A673 (cell line): ENCODE measurements at regions not wholly inside any gene's neighbourhood (a gene's known extent, or its start where the extent isn't known, plus 50 kb on each side); places are given as distances from the start of the nearest gene placed in this dataset.

Experiments
- BruUV-seq: library from RNA; stranded (reverse); fragments of 400-500 nt; replicated peaks from 2 replicates; lab custom pipeline; 2021; lab: Mats Ljungman, UMichigan
- CTCF ChIA-PET: fragments of 300-600 bp; sonication (Branson Sonifier 250); formaldehyde crosslinking; loops from one replicate; lab custom pipeline; 2022; ENCODE audit warnings: antibody characterized with exemption; lab: Charles Lee
- POLR2A ChIA-PET: fragments of 300-600 bp; sonication (Branson Sonifier 250); formaldehyde crosslinking; loops from one replicate; lab custom pipeline; 2022; ENCODE audit warnings: antibody characterized with exemption; ENCODE audit not compliant: low non-redundant PET; lab: Charles Lee
- DNase-seq: peaks from one replicate; pipeline ENCODE4 v3.0.0-alpha.2; 2015; ENCODE audit warnings: low spot score
- H3K27ac ChIP-seq: fragments of 200-600 bp; sonication (generic); 2 replicates; pipeline ENCODE4 v1.5.1; 2016; ENCODE audit warnings: mixed run types, low read depth, mild to moderate bottlenecking, mixed read lengths, antibody characterized with exemption, low read length; ENCODE audit not compliant: poor library complexity, severe bottlenecking
- H3K27me3 ChIP-seq: fragments of 200-600 bp; sonication (generic); replicated peaks from 2 replicates; pipeline ENCODE4 v1.6.1; 2017; ENCODE audit warnings: mixed run types, low read depth, mild to moderate bottlenecking, mixed read lengths, antibody characterized with exemption, low read length; ENCODE audit not compliant: insufficient read depth, poor library complexity
- H3K36me3 ChIP-seq: fragments of 200-600 bp; sonication (generic); 2 replicates; pipeline ENCODE4 v1.6.1; 2016; ENCODE audit warnings: mixed run types, mild to moderate bottlenecking, mixed read lengths, antibody characterized with exemption, low read length; ENCODE audit not compliant: insufficient read depth, poor library complexity, severe bottlenecking
- H3K4me1 ChIP-seq: fragments of 200-600 bp; sonication (generic); 2 replicates; pipeline ENCODE4 v1.6.1; 2017; ENCODE audit warnings: mixed run types, mild to moderate bottlenecking, mixed read lengths, antibody characterized with exemption, low read length; ENCODE audit not compliant: insufficient read depth, poor library complexity, severe bottlenecking
- H3K4me3 ChIP-seq: fragments of 200-600 bp; sonication (generic); 2 replicates; pipeline ENCODE4 v1.5.1; 2016; ENCODE audit warnings: low read depth, mixed run types, mild to moderate bottlenecking, mixed read lengths, low read length; ENCODE audit not compliant: poor library complexity, severe bottlenecking
- H3K9me3 ChIP-seq: fragments of 200-600 bp; sonication (generic); 2 replicates; pipeline ENCODE4 v1.6.1; 2016; ENCODE audit warnings: mixed run types, low read depth, mild to moderate bottlenecking, mixed read lengths, antibody characterized with exemption, low read length; ENCODE audit not compliant: poor library complexity, severe bottlenecking
- EZH2 ChIP-seq: fragments of 200-600 bp; sonication (generic); IDR thresholded peaks from 2 replicates; pipeline ENCODE4 v1.6.1; 2017; ENCODE audit warnings: borderline replicate concordance, low read depth, mild to moderate bottlenecking, mixed read lengths, antibody characterized with exemption, low read length; ENCODE audit not compliant: poor library complexity, severe bottlenecking
- intact Hi-C: fragments of 100-400 bp; cut with micrococcal nuclease; formaldehyde crosslinking; loops from one replicate; pipeline ENCODE4 v1.10.0; 2022; ENCODE audit not compliant: unreplicated experiment
- TF ChIP-seq, protein P1 (sequence below): fragments of 300-800, 200-600 bp; sonication (generic); conservative IDR thresholded peaks from 2 replicates; pipeline ENCODE4 v1.5.1; 2017; ENCODE audit warnings: low read depth, mild to moderate bottlenecking, antibody characterized with exemption, low read length, moderate library complexity, mixed read lengths

DNA sequence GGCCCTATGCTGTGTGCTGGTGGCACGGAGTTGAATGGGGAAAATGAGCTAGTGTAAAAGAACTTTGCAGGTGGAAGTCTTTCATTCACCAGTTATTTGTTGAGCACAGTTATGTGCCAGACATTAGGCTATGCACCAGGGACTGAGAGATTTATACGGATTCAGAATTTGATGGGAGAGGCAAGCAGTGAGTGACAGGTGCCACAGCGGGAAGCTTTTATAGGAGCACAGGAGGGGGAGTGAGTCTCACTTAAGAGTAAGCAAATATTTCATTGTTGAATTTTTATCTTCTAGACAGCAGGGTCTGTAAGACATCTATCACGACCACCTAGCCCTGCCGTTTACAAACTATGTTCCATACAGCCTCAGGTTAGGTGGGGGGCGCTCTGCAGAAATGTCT, 320.6 kb downstream of the SNAPC1 start:
- no TSS peak for BruUV-seq
- Histone ChIP-seq H3K4me1 (peaks cover 12% of the 10 kb centered on the region), H3K36me3 (no peaks in the 10 kb centered on the region), H3K4me3 (no peak overlapping the region), H3K27me3 (no peaks in the 10 kb centered on the region), H3K27ac (no peak overlapping the region), H3K9me3 (no peaks in the 10 kb centered on the region)
- ChIA-PET POLR2A (no interaction called here), CTCF (no interaction called here)
- DNase-seq: no peak
- TF ChIP-seq EZH2: no peak
- TF ChIP-seq, protein P1, sequence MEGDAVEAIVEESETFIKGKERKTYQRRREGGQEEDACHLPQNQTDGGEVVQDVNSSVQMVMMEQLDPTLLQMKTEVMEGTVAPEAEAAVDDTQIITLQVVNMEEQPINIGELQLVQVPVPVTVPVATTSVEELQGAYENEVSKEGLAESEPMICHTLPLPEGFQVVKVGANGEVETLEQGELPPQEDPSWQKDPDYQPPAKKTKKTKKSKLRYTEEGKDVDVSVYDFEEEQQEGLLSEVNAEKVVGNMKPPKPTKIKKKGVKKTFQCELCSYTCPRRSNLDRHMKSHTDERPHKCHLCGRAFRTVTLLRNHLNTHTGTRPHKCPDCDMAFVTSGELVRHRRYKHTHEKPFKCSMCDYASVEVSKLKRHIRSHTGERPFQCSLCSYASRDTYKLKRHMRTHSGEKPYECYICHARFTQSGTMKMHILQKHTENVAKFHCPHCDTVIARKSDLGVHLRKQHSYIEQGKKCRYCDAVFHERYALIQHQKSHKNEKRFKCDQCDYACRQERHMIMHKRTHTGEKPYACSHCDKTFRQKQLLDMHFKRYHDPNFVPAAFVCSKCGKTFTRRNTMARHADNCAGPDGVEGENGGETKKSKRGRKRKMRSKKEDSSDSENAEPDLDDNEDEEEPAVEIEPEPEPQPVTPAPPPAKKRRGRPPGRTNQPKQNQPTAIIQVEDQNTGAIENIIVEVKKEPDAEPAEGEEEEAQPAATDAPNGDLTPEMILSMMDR: no peak
- intact Hi-C loops: no loop called here

DNA sequence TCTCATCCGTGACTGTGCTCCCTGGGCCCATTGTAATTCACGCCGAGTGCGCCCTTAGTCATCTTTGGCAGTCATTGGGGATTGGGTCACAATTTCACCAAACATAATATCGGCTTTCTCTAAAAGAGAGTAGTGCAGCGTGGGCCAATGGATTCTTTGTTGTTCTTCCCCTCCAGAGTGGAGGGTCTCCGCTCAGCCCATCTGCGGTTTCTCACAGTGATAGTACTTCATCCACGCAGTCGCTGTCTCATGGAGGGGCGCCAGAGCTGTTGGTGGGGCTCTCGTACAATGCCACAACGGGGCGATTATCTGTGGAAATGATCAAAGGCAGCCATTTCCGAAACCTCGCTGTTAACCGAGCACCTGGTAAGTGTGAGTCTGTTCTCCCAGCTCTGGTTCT, 321.8 kb downstream of the SNAPC1 start:
- ChIA-PET POLR2A (no interaction called here), CTCF (no interaction called here)
- Histone ChIP-seq H3K9me3 (no peaks in the 10 kb centered on the region), H3K4me3 (no peak overlapping the region), H3K4me1 (peaks cover 5% of the 10 kb centered on the region), H3K27ac (no peak overlapping the region), H3K27me3 (no peaks in the 10 kb centered on the region), H3K36me3 (no peaks in the 10 kb centered on the region)
- BruUV-seq: no TSS peak
- DNase-seq: no peak
- no peak for TF ChIP-seq EZH2
- TF ChIP-seq, protein P1: no peak
- intact Hi-C loops: no loop called here

DNA sequence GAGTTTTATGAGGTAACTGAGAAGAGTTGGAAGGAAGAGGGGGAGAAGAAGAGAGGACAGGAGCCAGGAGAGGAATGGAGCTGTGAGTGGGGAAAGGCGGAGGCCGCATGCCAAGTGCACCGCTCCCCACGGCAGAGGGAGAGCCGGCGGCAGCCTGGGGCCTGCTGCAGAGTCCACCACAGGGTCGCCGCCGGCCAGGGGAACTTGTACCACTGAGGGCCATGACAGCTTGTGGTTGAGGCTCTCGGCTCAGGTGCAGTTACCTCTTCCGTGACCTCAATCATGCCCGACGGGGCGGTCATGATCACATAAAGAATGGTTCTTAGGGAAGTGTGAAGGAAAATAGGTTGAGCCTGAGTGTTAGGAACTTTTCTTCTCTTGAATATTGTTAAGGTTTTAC, 325.0 kb downstream of the SNAPC1 start:
- DNase-seq: no peak
- Histone ChIP-seq H3K9me3 (no peaks in the 10 kb centered on the region), H3K4me1 (no peaks in the 10 kb centered on the region), H3K27ac (no peak overlapping the region), H3K4me3 (no peak overlapping the region), H3K27me3 (no peaks in the 10 kb centered on the region), H3K36me3 (no peaks in the 10 kb centered on the region)
- ChIA-PET CTCF (no interaction called here), POLR2A (no interaction called here)
- intact Hi-C loops: no loop called here
- no TSS peak for BruUV-seq
- TF ChIP-seq, protein P1: no peak
- TF ChIP-seq EZH2: no peak
